Loucy (cell line): ENCODE measurements at regions not wholly inside any gene's neighbourhood (a gene's known extent, or its start where the extent isn't known, plus 50 kb on each side); places are given as distances from the start of the nearest gene placed in this dataset.
"Not testable (repeated sequence)": the region's sequence is repeated elsewhere in the genome, so short reads cannot be mapped to it uniquely, and the experiment has no call there.

Experiments used
- EZH2phosphoT487 ChIP-seq: fragments of 200-600 bp; IDR thresholded peaks from 2 replicates; pipeline ENCODE4 v1.6.1; 2018; ENCODE audit warnings: antibody characterized with exemption, mild to moderate bottlenecking, moderate library complexity, borderline replicate concordance
- TF ChIP-seq, protein P1 (sequence below): fragments of 200-600 bp; sonication (generic); conservative IDR thresholded peaks from 2 replicates; pipeline ENCODE4 v1.5.1; 2014; ENCODE audit warnings: mild to moderate bottlenecking, antibody characterized with exemption, low read length

DNA sequence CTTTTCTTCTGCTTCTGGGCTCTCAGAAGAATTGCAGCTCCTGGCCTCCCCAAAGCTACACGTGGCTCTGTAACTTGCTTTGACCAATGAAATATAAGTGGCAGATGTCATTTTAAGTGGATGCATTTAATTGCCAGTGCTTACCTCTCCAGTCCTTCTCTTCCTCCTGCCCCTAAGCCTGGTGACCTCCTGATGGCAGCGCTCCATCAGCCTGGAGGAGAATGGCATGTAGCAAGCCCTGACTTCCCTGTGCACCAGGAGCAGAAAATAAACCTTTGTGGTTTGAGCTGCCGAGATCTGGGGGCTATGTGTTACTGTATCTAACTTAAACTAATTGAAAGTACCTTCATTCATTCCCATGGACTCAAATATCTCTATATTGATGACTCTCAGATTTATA lies 304.7 kb upstream of the CHRNA7 start:
- not testable (repeated sequence) for TF ChIP-seq EZH2phosphoT487
- TF ChIP-seq, protein P1, sequence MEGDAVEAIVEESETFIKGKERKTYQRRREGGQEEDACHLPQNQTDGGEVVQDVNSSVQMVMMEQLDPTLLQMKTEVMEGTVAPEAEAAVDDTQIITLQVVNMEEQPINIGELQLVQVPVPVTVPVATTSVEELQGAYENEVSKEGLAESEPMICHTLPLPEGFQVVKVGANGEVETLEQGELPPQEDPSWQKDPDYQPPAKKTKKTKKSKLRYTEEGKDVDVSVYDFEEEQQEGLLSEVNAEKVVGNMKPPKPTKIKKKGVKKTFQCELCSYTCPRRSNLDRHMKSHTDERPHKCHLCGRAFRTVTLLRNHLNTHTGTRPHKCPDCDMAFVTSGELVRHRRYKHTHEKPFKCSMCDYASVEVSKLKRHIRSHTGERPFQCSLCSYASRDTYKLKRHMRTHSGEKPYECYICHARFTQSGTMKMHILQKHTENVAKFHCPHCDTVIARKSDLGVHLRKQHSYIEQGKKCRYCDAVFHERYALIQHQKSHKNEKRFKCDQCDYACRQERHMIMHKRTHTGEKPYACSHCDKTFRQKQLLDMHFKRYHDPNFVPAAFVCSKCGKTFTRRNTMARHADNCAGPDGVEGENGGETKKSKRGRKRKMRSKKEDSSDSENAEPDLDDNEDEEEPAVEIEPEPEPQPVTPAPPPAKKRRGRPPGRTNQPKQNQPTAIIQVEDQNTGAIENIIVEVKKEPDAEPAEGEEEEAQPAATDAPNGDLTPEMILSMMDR: not testable (repeated sequence)
